Glutamatergic neuron (in vitro differentiated cells): ENCODE measurements at regions not wholly inside any gene's neighbourhood (a gene's known extent, or its start where the extent isn't known, plus 50 kb on each side); places are given as distances from the start of the nearest gene placed in this dataset.

ENCODE experiments used
- DNase-seq: peaks from one replicate; pipeline ENCODE4 v3.0.0; 2022
- H3K27ac Mint-ChIP-seq: one replicate; pipeline ENCODE4 v1.8.0; 2020; ENCODE audit warnings: mild to moderate bottlenecking, mixed read lengths, inconsistent platforms; ENCODE audit not compliant: unreplicated experiment
- H3K27me3 Mint-ChIP-seq: one replicate; pipeline ENCODE4 v1.8.0; 2020; ENCODE audit warnings: mild to moderate bottlenecking, moderate library complexity, mixed read lengths, inconsistent platforms; ENCODE audit not compliant: unreplicated experiment
- H3K36me3 Mint-ChIP-seq: one replicate; pipeline ENCODE4 v1.8.0; 2020; ENCODE audit warnings: mild to moderate bottlenecking, mixed read lengths, inconsistent platforms; ENCODE audit not compliant: unreplicated experiment
- H3K4me1 Mint-ChIP-seq: one replicate; pipeline ENCODE4 v1.8.0; 2020; ENCODE audit warnings: mild to moderate bottlenecking, low read depth, mixed read lengths, inconsistent platforms; ENCODE audit not compliant: unreplicated experiment
- H3K4me3 Mint-ChIP-seq: one replicate; pipeline ENCODE4 v1.8.0; 2020; ENCODE audit warnings: mild to moderate bottlenecking, mixed read lengths, inconsistent platforms; ENCODE audit not compliant: unreplicated experiment
- H3K9me3 Mint-ChIP-seq: one replicate; pipeline ENCODE4 v1.8.0; 2020; ENCODE audit warnings: mild to moderate bottlenecking, moderate library complexity, mixed read lengths, inconsistent platforms; ENCODE audit not compliant: unreplicated experiment
- TF ChIP-seq, protein P1 (sequence below): fragments of 200-600 bp; sonication (generic); IDR thresholded peaks from one replicate; pipeline ENCODE4 v1.5.0; 2021; ENCODE audit not compliant: partially characterized antibody, unreplicated experiment

DNA sequence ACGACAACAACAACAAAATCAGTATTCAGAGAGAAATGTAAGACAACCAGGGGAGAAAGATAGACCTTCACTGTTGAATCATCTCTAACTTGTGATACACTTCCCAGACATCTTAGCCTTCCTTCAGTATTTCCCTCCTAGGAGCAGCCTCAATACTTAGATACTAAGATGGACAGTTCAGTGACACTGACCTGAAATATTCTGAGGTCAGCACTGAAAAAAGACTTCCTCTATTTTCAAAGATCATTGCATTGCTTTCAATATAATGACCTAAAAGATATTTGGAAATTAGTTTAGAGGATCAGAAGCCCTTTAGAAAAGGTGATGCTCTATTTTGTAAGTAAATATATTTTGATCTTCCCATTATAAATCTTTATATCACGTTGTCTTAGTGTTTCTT lies 101.0 kb downstream of the MRPL39 start:
- Mint-ChIP-seq H3K27me3 (no peaks in the 10 kb centered on the region), H3K9me3 (no peaks in the 10 kb centered on the region), H3K4me1 (no peaks in the 10 kb centered on the region), H3K36me3 (no peaks in the 10 kb centered on the region), H3K4me3 (no peak overlapping the region), H3K27ac (no peak overlapping the region)
- no peak for DNase-seq
- TF ChIP-seq, protein P1, sequence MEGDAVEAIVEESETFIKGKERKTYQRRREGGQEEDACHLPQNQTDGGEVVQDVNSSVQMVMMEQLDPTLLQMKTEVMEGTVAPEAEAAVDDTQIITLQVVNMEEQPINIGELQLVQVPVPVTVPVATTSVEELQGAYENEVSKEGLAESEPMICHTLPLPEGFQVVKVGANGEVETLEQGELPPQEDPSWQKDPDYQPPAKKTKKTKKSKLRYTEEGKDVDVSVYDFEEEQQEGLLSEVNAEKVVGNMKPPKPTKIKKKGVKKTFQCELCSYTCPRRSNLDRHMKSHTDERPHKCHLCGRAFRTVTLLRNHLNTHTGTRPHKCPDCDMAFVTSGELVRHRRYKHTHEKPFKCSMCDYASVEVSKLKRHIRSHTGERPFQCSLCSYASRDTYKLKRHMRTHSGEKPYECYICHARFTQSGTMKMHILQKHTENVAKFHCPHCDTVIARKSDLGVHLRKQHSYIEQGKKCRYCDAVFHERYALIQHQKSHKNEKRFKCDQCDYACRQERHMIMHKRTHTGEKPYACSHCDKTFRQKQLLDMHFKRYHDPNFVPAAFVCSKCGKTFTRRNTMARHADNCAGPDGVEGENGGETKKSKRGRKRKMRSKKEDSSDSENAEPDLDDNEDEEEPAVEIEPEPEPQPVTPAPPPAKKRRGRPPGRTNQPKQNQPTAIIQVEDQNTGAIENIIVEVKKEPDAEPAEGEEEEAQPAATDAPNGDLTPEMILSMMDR: no peak

DNA sequence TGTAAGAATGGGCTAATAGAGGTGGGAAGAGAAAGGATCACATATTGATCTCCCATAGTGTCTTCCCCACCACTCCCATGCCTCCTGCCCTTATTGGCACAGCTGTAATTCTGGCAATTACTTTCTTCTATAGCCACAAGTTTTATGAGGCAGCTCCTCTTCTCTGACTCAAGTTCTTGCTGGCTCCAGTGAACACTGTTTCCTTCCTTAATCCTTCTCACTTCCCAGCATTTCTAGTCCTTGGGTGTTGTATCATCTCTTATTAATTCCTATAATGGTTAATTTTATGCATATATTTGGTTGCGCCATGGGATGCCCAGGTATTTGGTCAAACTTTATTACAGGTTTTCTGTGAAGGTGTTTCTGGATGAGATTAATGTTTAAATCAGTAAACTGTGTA lies 103.3 kb downstream of the MRPL39 start:
- TF ChIP-seq, protein P1: no peak
- Mint-ChIP-seq H3K4me1 (no peaks in the 10 kb centered on the region), H3K27me3 (no peaks in the 10 kb centered on the region), H3K27ac (no peak overlapping the region), H3K9me3 (no peaks in the 10 kb centered on the region), H3K36me3 (no peaks in the 10 kb centered on the region), H3K4me3 (no peak overlapping the region)
- no peak for DNase-seq

DNA sequence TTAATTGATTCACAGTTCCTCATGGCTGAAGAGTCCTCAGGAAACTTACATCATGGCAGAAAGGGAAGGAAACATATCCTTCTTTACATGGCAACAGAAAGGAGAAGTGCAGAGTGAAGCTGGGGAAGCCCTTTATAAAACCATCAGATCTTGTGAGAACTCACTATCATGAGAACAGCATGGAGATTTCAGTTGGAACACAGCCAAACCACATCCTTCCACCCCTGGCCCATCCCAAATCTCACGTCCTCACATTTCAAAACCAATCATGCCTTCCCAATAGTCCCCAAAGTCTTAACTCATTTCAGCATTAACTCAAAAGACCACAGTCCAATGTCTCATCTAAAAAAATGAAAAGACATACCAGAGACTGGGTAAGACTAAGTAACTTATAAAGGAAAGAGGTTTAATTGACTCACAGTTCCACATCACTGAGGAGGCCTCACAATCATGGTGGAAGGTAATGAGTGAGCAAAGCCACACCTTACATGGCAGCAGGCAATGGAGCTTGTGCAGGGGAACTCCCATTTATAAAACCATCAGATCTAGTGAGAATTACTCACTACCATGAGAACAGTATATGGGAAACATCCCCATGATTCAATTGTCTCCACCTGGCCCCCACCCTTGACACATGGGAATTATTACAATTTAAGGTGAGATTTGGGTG lies 105.2 kb downstream of the MRPL39 start:
- TF ChIP-seq, protein P1: no peak
- Mint-ChIP-seq H3K4me3 (no peak overlapping the region), H3K4me1 (no peaks in the 10 kb centered on the region), H3K36me3 (no peaks in the 10 kb centered on the region), H3K27me3 (no peaks in the 10 kb centered on the region), H3K27ac (no peak overlapping the region), H3K9me3 (no peaks in the 10 kb centered on the region)
- no peak for DNase-seq

DNA sequence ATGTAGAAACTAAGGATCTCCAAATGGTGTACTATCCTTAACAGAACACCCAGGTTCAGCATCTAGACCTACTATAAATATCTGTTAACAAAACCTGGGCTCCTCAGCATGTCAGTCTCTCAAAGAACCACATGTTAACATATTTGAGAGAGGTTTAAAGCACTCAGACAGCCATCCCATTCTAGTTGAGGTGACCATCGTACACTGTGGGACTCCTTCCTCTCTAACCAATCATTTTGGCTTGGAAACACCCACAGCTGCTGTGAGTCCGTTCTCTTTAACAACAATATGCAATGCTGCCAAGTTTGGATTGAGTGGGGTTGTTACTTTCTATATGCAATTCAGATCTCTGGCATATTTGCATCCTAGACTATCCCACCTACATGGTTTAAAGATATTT lies 105.8 kb downstream of the MRPL39 start:
- Mint-ChIP-seq H3K36me3 (no peaks in the 10 kb centered on the region), H3K4me1 (no peaks in the 10 kb centered on the region), H3K4me3 (no peak overlapping the region), H3K9me3 (no peaks in the 10 kb centered on the region), H3K27ac (no peak overlapping the region), H3K27me3 (no peaks in the 10 kb centered on the region)
- TF ChIP-seq, protein P1: no peak
- no peak for DNase-seq

DNA sequence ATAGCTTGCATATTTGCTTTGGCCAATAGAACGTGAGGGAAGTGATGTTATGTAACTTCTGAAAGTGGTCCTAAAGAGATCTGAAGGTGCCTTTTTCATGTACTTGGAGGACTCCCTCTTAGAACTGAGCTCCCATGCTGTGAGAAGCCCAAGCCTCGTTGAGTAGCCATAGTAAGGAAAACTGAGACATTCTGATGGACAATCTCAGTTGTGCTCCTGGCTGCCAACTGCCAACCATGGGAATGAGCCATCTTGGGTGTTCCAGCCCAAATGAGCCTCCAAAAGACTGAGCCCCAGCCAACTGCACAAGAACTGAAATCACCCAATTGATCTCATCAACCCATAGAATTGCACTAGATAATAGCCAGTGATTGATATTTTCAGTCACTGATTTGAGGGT lies 106.7 kb downstream of the MRPL39 start:
- Mint-ChIP-seq H3K27ac (no peak overlapping the region), H3K4me1 (no peaks in the 10 kb centered on the region), H3K4me3 (no peak overlapping the region), H3K27me3 (no peaks in the 10 kb centered on the region), H3K36me3 (no peaks in the 10 kb centered on the region), H3K9me3 (no peaks in the 10 kb centered on the region)
- DNase-seq: no peak
- TF ChIP-seq, protein P1: no peak
